BJ (cell line): ENCODE measurements at regions not wholly inside any gene's neighbourhood (a gene's known extent, or its start where the extent isn't known, plus 50 kb on each side); places are given as distances from the start of the nearest gene placed in this dataset.

ENCODE experiments used
- CTCF ChIA-PET: fragments of 350-600 bp; formaldehyde crosslinking; extraction: SDS; loops from one replicate; lab custom pipeline; 2021; ENCODE audit warnings: antibody characterized with exemption, inconsistent platforms; lab: Yijun Ruan, JAX
- POLR2A ChIA-PET: fragments of 300-600 bp; sonication (Branson Sonifier 250); formaldehyde crosslinking; extraction: SDS; loops from one replicate; lab custom pipeline; 2021; ENCODE audit warnings: antibody characterized with exemption; lab: Charles Lee
- DNase-seq: peaks from one replicate; pipeline ENCODE4 v3.0.0-alpha.2; 2011; ENCODE audit warnings: low read depth
- H3K27me3 ChIP-seq: 2 replicates; pipeline ENCODE4 v1.6.0; 2011; ENCODE audit warnings: low read length; ENCODE audit not compliant: control insufficient read depth, insufficient read depth
- H3K36me3 ChIP-seq: 2 replicates; pipeline ENCODE4 v1.5.1; 2011; ENCODE audit warnings: low read length; ENCODE audit not compliant: control insufficient read depth, insufficient read depth
- H3K4me3 ChIP-seq: 2 replicates; pipeline ENCODE4 v1.5.1; 2011; ENCODE audit warnings: low read depth, mild to moderate bottlenecking, control low read depth, low read length
- CTCF ChIP-seq: IDR thresholded peaks from 2 replicates; pipeline ENCODE4 v1.5.1; 2011; ENCODE audit warnings: low read depth, mild to moderate bottlenecking, control low read depth, inconsistent platforms, low read length, moderate library complexity; ENCODE audit not compliant: insufficient read depth

- no peak for DNase-seq
- Histone ChIP-seq H3K4me3 (no peak overlapping the region), H3K36me3 (no peaks in the 10 kb centered on the region), H3K27me3 (no peaks in the 10 kb centered on the region)
- TF ChIP-seq CTCF: no peak
- ChIA-PET POLR2A (no interaction called here), CTCF (interaction anchor here (0.7 to 1.0 kb wide), 2 partner anchors 10 kb away, joined by 3 read pairs; no protein-coding TSS in a partner anchor)
Measured at GRCh38 chr14:65195042-65195719, 92.9 kb upstream of the MAX start.

GRCh38 chr14:65198346-65198745, 96.0 kb upstream of the MAX start:
- ChIA-PET CTCF (no interaction called here), POLR2A (no interaction called here)
- Histone ChIP-seq H3K4me3 (no peak overlapping the region), H3K36me3 (no peaks in the 10 kb centered on the region), H3K27me3 (no peaks in the 10 kb centered on the region)
- no peak for DNase-seq
- no peak for TF ChIP-seq CTCF

GRCh38 chr14:65200454-65200853, 98.1 kb upstream of the MAX start:
- ChIA-PET POLR2A (no interaction called here), CTCF (interaction anchor here (0.6 to 1.4 kb wide), 3 partner anchors 10 to 215 kb away, joined by 3 to 4 read pairs (median 3); no protein-coding TSS in a partner anchor)
- no peaks in the 10 kb centered on the region for H3K36me3 ChIP-seq
- no peak for TF ChIP-seq CTCF
- DNase-seq: no peak
- no peaks in the 10 kb centered on the region for H3K27me3 ChIP-seq
- H3K4me3 ChIP-seq: no peak overlapping the region

GRCh38 chr14:65203574-65203973, 101.3 kb upstream of the MAX start:
- Histone ChIP-seq H3K36me3 (no peaks in the 10 kb centered on the region), H3K4me3 (no peak overlapping the region), H3K27me3 (no peaks in the 10 kb centered on the region)
- DNase-seq: no peak
- POLR2A ChIA-PET: no interaction called here
- CTCF ChIA-PET: no interaction called here
- no peak for TF ChIP-seq CTCF

GRCh38 chr14:65204056-65204455, 101.7 kb upstream of the MAX start:
- CTCF ChIA-PET: no interaction called here
- no peak overlapping the region for H3K4me3 ChIP-seq
- no peak for TF ChIP-seq CTCF

More at GRCh38 chr14:65204056-65204455, 101.7 kb upstream of the MAX start:
- DNase-seq: no peak
- Histone ChIP-seq H3K36me3 (no peaks in the 10 kb centered on the region), H3K27me3 (no peaks in the 10 kb centered on the region)
- POLR2A ChIA-PET: no interaction called here
